Vagina (tissue), 2 donors: ENCODE measurements at regions not wholly inside any gene's neighbourhood (a gene's known extent, or its start where the extent isn't known, plus 50 kb on each side); places are given as distances from the start of the nearest gene placed in this dataset.

Source experiments
- DNase-seq, 2 donors: peaks; one replicate each; pipeline ENCODE4 v3.0.0-alpha.2; 2017; ENCODE audit errors: extremely low spot score in 2 of 2
- H3K27ac ChIP-seq: fragments of 200-600 bp; sonication (generic); one replicate; pipeline ENCODE4 v1.5.1; 2019
- H3K27me3 ChIP-seq: fragments of 200-600 bp; sonication (generic); one replicate; pipeline ENCODE4 v1.5.1; 2019
- H3K36me3 ChIP-seq, 2 donors: fragments of 200-600 bp; sonication (generic); one replicate each; pipeline ENCODE4 v1.5.1; 2017 to 2019
- H3K4me1 ChIP-seq: fragments of 200-600 bp; sonication (generic); one replicate; pipeline ENCODE4 v1.5.1; 2019
- H3K4me3 ChIP-seq, 2 donors: fragments of 200-600 bp; sonication (generic); 1 replicate in 1 of 2; 2 replicates in 1 of 2; pipeline ENCODE4 v1.5.1; 2016 to 2019
- H3K9me3 ChIP-seq: fragments of 200-600 bp; sonication (generic); one replicate; pipeline ENCODE4 v1.5.1; 2019
- CTCF ChIP-seq, 3 experiments: fragments of 450-650 bp in 2 of 3; fragments of 200-600 bp in 1 of 3; sonication (generic) in 1 of 3; IDR thresholded peaks; one replicate each; pipeline ENCODE4 v1.5.1; 2017 to 2019; ENCODE audit warnings: antibody characterized with exemption in 3 of 3, mild to moderate bottlenecking in 2 of 3, moderate library complexity in 2 of 3
- POLR2A ChIP-seq, 2 donors: fragments of 450-650 bp; IDR thresholded peaks; one replicate each; pipeline ENCODE4 v1.6.1; 2017; ENCODE audit warnings: antibody characterized with exemption in 2 of 2, mild to moderate bottlenecking in 2 of 2, moderate library complexity in 2 of 2
- POLR2AphosphoS5 ChIP-seq, 2 donors: sonication (generic); formaldehyde crosslinking; IDR thresholded peaks; one replicate each; pipeline ENCODE4 v1.9.0; 2017; ENCODE audit warnings: antibody characterized with exemption in 2 of 2, mild to moderate bottlenecking in 2 of 2, low read depth in 1 of 2; ENCODE audit not compliant: insufficient read depth in 1 of 2
- intact Hi-C: fragments of 100-400 bp; cut with DNase I; formaldehyde crosslinking; loops from one replicate; pipeline ENCODE4 v1.15.1; 2023

- H3K27ac ChIP-seq, result no peak overlapping the region
- no peaks in the 10 kb centered on the region for H3K4me1 ChIP-seq
- H3K9me3 ChIP-seq, result no peaks in the 10 kb centered on the region
- no peaks in the 10 kb centered on the region for H3K27me3 ChIP-seq
- no peaks in the 10 kb centered on the region for H3K36me3 ChIP-seq
- no peak for DNase-seq
- intact Hi-C loops, result no loop called here
- TF ChIP-seq POLR2AphosphoS5 (IDR thresholded peaks at IDR 0.05; ENCODE audit: insufficient read depth in 1 of 2, low read depth in 1 of 2) (no peak), POLR2A (IDR thresholded peaks at IDR 0.05) (no peak), CTCF (IDR thresholded peaks at IDR 0.05) (no peak)
- H3K4me3 ChIP-seq, result no peak overlapping the region
Measured at GRCh38 chr4:34732176-34732950, 1512.0 kb downstream of the ARAP2 start.

DNA sequence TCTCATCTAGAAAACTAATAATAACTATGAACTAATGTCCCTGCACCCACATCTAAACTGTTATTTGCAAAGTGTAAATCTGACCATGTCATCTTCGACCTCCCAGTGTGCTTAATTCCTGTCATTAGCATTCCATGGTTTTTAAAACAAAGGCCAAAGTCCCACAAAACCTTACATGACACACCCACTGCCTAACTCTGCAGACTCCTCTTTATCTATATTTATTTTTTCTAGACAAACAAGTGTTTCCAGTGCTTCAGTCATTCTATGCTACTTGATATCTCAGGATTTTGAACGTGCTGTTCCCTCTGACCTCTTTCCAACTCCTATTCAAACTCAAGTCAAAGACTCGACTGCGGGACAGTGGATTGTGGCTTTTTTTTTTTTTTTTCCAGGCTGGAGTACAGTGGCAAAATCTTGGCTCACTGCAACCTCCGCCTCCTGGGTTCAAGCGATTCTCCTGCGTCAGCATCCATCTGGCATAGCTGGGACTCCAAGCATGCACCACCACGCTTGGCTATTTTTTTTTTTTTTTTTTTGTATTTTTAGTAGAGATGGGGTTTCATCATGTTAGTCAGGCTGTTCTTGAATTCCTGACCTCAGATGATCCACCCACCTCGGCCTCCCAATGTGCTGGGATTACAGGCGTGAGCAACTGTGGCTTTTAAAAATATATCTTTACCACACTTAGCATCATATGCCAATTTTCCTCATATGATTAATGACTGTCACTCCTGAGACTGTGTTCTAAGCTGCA lies 1511.0 kb downstream of the ARAP2 start:
- no peaks in the 10 kb centered on the region for H3K4me1 ChIP-seq
- no peaks in the 10 kb centered on the region for H3K9me3 ChIP-seq
- no peak for TF ChIP-seq CTCF (IDR thresholded peaks at IDR 0.05)
- TF ChIP-seq POLR2AphosphoS5 (IDR thresholded peaks at IDR 0.05; ENCODE audit: insufficient read depth in 1 of 2, low read depth in 1 of 2), result no peak
- no peak for TF ChIP-seq POLR2A (IDR thresholded peaks at IDR 0.05)
- H3K36me3 ChIP-seq, result no peaks in the 10 kb centered on the region
- no peak overlapping the region for H3K27ac ChIP-seq
- no peak for DNase-seq
- no peak overlapping the region for H3K4me3 ChIP-seq
- intact Hi-C loops, result no loop called here
- H3K27me3 ChIP-seq, result no peaks in the 10 kb centered on the region

DNA sequence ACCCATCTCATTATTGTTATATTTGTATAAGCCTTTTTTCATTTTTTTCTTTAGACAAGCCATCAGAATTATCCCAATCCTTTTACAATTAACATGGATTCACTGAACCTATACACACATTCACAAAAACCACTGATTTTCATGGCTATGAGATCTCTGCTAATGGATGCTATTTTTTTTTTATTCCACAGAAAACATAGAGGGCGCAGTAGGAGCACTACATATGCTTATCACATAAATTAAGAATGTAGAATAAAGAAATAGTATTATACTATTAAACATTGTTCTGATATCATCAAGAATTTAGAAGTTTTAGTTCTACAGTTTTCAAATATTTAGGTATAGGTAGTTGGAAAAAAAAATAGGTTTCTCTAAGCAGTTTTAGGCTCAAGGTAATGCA lies 1477.4 kb downstream of the ARAP2 start:
- no peaks in the 10 kb centered on the region for H3K4me1 ChIP-seq
- no peak for DNase-seq
- no peaks in the 10 kb centered on the region for H3K9me3 ChIP-seq
- no peaks in the 10 kb centered on the region for H3K36me3 ChIP-seq
- H3K27me3 ChIP-seq, result no peaks in the 10 kb centered on the region
- TF ChIP-seq POLR2AphosphoS5 (IDR thresholded peaks at IDR 0.05; ENCODE audit: insufficient read depth in 1 of 2, low read depth in 1 of 2), result no peak
- no peak for TF ChIP-seq CTCF (IDR thresholded peaks at IDR 0.05)
- TF ChIP-seq POLR2A (IDR thresholded peaks at IDR 0.05), result no peak
- no peak overlapping the region for H3K4me3 ChIP-seq
- no peak overlapping the region for H3K27ac ChIP-seq
- intact Hi-C loops, result no loop called here

- Histone ChIP-seq H3K27ac (no peak overlapping the region), H3K27me3 (no peaks in the 10 kb centered on the region), H3K4me3 (no peak overlapping the region), H3K9me3 (no peaks in the 10 kb centered on the region), H3K36me3 (no peaks in the 10 kb centered on the region), H3K4me1 (no peaks in the 10 kb centered on the region)
- intact Hi-C loops, result no loop called here
- DNase-seq, result no peak
- no peak for TF ChIP-seq POLR2A (IDR thresholded peaks at IDR 0.05)
- TF ChIP-seq CTCF (IDR thresholded peaks at IDR 0.05), result no peak
- TF ChIP-seq POLR2AphosphoS5 (IDR thresholded peaks at IDR 0.05; ENCODE audit: insufficient read depth in 1 of 2, low read depth in 1 of 2), result no peak
Measured at GRCh38 chr4:34767407-34767806, 1476.9 kb downstream of the ARAP2 start.

- no peak overlapping the region for H3K4me3 ChIP-seq
- TF ChIP-seq CTCF (IDR thresholded peaks at IDR 0.05) (no peak), POLR2A (IDR thresholded peaks at IDR 0.05) (no peak), POLR2AphosphoS5 (IDR thresholded peaks at IDR 0.05; ENCODE audit: insufficient read depth in 1 of 2, low read depth in 1 of 2) (no peak)
- H3K36me3 ChIP-seq, result no peaks in the 10 kb centered on the region
- H3K27ac ChIP-seq, result no peak overlapping the region
- no peaks in the 10 kb centered on the region for H3K27me3 ChIP-seq
- DNase-seq, result no peak
- no peaks in the 10 kb centered on the region for H3K9me3 ChIP-seq
- intact Hi-C loops, result no loop called here
- no peaks in the 10 kb centered on the region for H3K4me1 ChIP-seq
Measured at GRCh38 chr4:34771632-34772031, 1472.7 kb downstream of the ARAP2 start.
